Stimulated activated CD4-positive, alpha-beta T cell treated with anti-CD3 and anti-CD28 coated beads, Interleukin-15, amount 100 ng/mL, for 24 hours (primary cell): ENCODE measurements at regions not wholly inside any gene's neighbourhood (a gene's known extent, or its start where the extent isn't known, plus 50 kb on each side); places are given as distances from the start of the nearest gene placed in this dataset.

Source experiments
- DNase-seq: peaks from one replicate; pipeline ENCODE4 v3.0.0-alpha.2; 2020

DNA sequence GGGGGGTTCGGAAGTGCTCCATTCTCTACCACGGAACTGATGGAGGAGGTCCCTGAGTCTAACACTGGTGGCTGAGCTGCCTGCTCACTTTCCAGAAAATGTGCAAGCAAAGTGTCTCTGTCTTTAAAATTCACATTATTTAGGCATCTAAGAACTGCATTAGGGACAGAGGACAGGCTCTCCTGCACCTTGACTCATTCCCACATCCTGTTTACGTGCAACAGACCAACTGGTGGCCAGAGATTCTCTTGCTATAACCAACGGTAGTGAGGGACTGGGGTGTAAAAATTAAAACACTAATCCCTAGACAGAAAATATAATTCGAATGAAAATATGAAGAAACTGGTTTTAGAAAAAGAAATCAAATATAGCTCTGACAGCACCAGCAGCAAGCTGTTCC lies 320.9 kb downstream of the IRX2 start:
- DNase-seq: no peak

DNA sequence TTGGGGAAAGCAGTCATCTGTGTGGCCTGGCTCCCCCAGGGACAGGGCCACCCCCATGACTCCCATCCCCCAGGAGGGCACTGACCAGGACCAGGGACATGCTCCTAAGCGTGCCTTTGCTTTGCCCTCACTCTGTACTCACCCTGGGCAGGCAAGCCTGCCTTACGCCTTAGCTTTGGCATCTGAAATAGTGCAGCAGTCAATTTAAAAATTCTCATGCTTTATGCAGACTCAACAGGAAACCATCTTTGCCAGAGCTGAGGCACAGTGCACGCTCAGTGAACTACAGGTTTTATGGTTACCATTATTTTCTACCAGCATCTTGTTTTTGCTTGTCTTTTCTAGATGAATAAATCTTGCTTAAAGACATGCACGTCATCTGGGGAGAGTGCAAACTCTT lies 323.5 kb downstream of the IRX2 start:
- no peak for DNase-seq

DNA sequence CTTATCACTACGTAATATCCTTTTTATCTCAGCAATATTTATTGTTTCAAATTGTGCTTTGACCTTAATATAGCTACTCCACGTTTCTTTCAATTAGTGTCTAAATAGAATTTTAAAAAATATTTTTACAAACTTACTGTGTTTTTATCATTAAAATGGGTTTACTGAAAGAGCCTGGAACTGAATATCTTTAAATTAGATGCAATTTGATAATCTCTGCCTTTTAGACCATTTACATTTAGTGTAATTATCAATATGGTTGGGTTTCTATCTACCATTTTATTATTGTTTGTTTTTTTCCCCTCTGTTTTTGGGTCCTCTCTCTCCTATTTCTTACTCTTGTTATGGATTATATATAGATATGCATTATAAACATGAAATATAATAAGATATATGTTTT lies 327.8 kb downstream of the IRX2 start:
- no peak for DNase-seq

GRCh38 chr5:2417301-2417700 lies 334.2 kb downstream of the IRX2 start:
- no peak for DNase-seq

DNA sequence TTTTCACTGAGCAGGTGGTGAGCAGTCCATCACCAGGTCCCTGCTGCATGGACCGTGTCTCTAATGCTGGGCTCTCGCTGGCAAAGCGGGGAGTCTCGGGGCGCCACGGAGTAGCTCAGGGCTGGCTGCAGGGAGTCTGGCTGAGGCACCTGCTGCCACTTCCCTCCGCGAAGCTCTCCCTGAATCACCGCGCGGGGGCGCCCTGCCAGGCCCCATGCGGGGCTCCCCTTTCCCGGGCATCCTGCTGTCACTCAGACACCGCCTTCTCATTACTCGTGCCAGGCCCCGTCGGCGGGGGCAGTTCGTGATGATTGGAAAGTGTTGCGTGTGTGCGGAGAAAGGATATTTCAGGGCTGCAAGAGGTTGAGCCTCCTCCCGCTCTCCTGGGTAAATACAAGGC lies 335.8 kb downstream of the IRX2 start:
- no peak for DNase-seq

GRCh38 chr5:2410451-2410850 lies 341.0 kb downstream of the IRX2 start:
- DNase-seq: no peak

DNA sequence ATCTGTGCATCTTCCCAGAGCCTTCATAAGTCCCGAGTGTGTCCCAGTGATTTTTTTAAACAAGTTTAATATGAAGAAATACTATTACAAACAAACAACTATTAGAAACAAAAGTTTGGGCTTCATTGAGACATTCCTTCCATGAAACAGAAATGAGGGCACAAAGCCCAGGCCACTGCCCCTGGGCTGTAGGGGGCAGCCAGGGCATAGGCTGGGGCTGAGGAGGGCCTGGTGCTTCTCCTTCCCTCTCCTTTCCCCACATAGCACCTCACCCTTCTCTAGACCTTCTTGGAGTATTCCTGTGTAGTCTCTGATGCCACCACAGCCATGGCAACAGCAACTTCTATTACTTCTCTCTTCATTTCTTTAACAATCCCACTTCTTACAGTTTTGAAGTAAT lies 348.2 kb downstream of the IRX2 start:
- no peak for DNase-seq

- no peak for DNase-seq
Observed at GRCh38 chr5:2399804-2400203, 351.7 kb downstream of the IRX2 start.

DNA sequence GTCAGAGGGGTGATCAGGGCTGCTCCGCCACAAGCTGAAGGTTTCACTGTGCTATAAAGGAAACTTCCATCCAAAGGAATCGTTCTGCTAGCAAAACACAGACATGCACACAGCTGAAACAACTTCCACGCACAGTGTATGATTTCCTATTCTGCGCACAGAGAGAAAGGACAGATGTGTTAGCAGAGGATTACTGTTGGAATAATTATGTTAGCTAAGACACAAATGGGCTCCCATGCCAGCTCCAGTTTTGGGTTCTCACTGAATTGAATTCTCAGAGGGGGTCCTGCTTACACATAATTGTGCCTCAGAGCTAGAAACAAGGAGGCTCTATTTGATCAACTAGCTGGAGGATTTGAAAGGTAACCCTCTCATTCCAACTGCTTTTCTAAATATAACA lies 352.4 kb downstream of the IRX2 start:
- DNase-seq: no peak

- DNase-seq: no peak
Observed at GRCh38 chr5:2393556-2393955, 357.9 kb downstream of the IRX2 start.

DNA sequence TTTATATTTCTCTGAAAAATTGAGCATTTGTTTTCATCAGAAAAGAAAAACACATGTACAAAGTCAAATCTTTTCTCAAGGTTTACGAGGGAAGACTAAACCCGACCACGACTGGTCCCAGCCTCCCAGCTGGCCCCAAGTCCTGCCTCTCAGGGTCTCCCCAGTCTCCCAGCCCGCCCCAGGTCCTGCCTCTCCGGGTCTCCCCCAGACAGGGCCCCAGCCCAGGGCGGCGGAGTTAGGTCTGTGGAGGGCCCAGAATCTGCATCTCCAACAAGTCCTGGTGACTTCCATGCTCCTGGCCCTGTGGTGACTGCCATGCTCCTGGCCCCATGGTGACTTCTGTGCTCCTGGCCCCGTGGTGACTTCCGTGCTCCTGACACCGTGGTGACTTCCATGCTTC lies 359.9 kb downstream of the IRX2 start:
- DNase-seq: no peak

GRCh38 chr5:2391021-2391420 lies 360.5 kb downstream of the IRX2 start:
- DNase-seq: no peak

DNA sequence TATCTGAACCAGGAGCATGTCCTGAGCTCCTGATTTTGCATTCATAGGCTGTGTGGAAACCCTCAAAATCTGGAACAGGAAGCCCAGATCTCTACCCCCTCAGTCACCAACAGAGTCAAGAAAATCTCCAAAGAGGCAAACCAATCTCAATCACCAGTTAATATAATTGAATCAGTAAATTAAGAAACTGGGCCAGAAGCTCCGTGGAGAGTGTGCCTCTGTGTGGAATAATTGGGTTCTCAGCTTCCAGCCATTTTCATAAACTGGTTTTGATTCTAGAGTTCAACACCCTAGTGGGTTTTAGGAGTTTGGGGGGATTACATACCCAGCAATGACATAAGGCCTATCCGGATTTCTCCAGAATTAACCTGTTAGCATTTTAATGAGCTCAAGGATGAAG lies 362.9 kb downstream of the IRX2 start:
- no peak for DNase-seq

- DNase-seq: no peak
Observed at GRCh38 chr5:2387634-2388325, 363.7 kb downstream of the IRX2 start.

DNA sequence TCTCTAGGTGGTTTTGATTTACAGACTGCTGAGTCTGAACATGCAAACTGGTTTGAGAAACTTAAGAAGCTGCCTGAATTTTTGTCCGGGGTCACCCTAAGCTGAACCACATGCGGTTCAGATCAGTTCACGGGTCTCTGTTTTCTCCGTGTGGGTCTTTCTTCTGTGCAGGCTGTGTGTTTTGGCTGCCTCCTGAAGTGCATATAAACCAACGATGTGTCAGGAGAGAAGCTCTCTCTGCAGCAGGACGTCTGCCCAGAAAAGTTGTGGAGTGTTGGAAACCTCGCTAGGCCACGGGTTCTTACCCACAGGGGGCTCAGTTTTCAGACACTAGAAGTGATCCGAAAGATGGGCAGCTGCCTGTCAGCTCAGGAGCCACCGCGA lies 364.2 kb downstream of the IRX2 start:
- DNase-seq: no peak

DNA sequence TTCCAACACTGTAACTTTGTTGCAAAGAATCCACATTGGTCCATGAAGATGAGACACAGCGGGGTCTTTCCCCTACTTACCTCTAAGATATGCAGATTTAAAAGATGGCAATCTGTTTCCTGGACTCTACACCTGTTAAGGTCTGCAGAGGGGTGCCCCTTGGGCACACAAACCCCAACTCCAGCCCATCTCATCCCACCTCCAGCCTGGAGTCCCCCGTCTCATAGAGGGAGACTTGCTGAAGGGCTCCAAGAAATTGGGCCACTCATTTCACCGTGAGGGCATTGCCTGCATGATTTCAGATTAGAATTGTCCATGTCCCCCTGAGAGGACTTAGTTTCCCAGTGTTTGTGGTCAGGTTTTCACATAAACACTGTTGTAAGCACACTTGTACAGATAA lies 365.7 kb downstream of the IRX2 start:
- no peak for DNase-seq

GRCh38 chr5:2383698-2384065 lies 367.8 kb downstream of the IRX2 start:
- DNase-seq: no peak

DNA sequence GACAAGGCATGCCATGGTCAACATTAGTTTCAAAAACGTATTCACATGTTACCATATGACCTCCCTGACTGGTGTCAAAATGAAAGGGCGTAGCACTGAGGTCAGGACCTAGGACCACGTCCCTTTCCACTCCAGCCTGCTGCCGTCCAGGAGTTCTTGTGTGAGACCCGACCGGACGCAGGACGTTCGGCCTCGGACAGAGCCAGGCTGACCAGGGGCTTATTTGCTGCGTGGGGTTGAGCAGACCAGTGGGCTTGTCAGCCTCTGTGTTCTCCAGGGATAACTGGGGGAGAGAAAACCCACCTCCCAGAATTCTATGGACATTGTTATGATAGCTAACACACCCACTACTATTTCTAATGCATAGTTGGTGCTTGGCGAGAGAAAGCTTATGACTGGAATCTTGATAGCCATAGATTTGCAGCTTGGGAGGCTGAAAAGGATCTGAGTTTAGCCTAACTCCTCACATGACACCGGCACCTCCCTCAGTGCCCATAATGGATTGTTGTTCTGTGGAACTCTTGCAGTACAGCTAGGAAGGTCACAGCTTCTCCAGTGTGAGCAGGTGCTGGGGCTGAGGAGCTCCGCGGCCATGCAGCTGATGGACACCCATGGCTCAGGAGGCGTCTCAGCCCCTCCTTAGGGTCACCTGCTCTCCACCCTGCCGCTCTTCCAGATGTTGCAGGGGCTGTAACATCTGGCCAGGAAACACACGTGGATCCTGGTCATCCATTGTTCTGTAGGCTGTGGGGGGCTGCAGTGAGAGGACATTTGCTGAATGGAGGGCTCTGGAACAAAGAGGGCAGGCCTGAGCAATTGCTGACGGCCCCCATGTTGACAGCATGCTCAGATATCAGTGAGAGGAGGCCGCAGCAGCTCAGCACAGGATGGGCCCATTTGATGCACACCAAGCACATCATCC lies 368.4 kb downstream of the IRX2 start:
- DNase-seq: no peak

GRCh38 chr5:2381861-2382260 lies 369.6 kb downstream of the IRX2 start:
- no peak for DNase-seq

DNA sequence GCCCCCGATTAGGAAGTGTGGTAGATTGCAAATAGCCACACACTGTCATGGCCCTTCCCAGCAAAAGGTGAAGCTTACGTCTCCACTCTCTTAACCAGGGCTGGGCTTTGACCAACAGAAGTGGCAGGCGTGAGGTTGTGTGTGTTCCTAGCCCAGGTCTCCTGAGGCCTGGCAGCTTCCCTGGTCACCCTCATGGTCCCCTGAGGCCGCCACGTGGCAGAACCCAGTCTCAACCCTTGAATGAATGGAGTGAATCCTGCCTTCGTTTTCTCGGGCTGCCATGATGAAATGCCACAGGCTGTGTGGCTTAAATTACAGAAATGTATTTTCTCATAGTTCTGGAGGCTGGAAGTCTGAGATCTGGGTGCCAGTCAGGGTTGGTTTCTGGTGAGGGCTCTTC lies 370.4 kb downstream of the IRX2 start:
- DNase-seq: no peak

- no peak for DNase-seq
Observed at GRCh38 chr5:2378976-2379375, 372.5 kb downstream of the IRX2 start.

- no peak for DNase-seq
Observed at GRCh38 chr5:2378108-2378507, 373.4 kb downstream of the IRX2 start.

GRCh38 chr5:2376486-2376885 lies 375.0 kb downstream of the IRX2 start:
- no peak for DNase-seq

DNA sequence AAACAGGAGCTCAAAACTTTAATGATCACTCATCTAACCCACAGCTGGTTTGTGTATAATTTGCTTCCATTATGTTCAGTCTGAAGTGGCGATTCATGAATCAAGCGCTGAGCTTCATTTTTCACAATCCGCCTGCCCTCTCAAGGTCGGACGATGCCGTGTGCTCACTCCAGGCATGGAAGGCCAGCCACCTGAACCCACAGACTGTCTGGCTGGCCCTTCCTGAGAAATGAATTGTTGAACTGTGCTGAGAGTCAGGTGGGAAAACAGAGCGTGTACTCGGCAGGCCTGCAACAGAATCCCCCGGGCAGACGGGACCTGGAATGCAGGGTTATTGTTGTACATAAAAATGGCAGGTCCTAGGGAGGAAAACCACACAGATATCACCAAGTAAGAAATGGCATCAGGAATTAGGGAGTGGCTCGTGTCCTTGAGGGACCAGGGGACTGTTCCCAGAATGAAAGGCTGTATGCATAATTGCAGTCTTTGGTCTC lies 375.7 kb downstream of the IRX2 start:
- no peak for DNase-seq
